ENCODE measurements at regions not wholly inside any gene's neighbourhood (a gene's known extent, or its start where the extent isn't known, plus 50 kb on each side); places are given as distances from the start of the nearest gene placed in this dataset.
A peak's percentile ranks its signal among the peaks of the same experiment; 100 is the strongest.

GRCh38 chr5:101212942-101213514 lies 309.9 kb upstream of the ST8SIA4 start:
- Mint-ChIP-seq H3K27ac (no peak overlapping the region), H3K27me3 (ENCODE audit: low read depth) (no peaks in the 10 kb centered on the region), H3K4me3 (peak overlapping the region in 1 of 2 experiments; percentile 9; a peak in 1 of 5 replicates), H3K4me1 (peaks cover 20 to 23% of the 10 kb centered on the region in 2 experiments), H3K9me3 (peaks cover 5 to 8% of the 10 kb centered on the region in 2 experiments), H3K36me3 (ENCODE audit: insufficient read depth in 1 of 3, low read depth in 3 of 3) (peaks cover 2 to 7% (median 3%) of the 10 kb centered on the region in 3 experiments; a peak in 4 of 7 replicates)
- Histone ChIP-seq H3K79me1 (ENCODE audit: insufficient read depth, low read depth, low read length, poor library complexity, severe bottlenecking) (no peaks in the 10 kb centered on the region), H4K20me1 (ENCODE audit: control insufficient read depth, insufficient read depth, insufficient read length) (no peaks in the 10 kb centered on the region), H2AFZ (ENCODE audit: low read length) (peak overlapping the region; percentile 86), H2AK5ac (ENCODE audit: insufficient read length, low read length) (no peak overlapping the region), H3K79me2 (ENCODE audit: insufficient read depth, low read length) (no peaks in the 10 kb centered on the region), H3K23ac (ENCODE audit: insufficient read length, low read depth, low read length) (no peak overlapping the region), H4K91ac (ENCODE audit: insufficient read length, low read depth, low read length) (no peak overlapping the region), H3K23me2 (ENCODE audit: insufficient read length, low read depth, low read length, poor library complexity, severe bottlenecking) (no peaks in the 10 kb centered on the region), H3K4me1 (ENCODE audit: insufficient read depth, low read length) (0 out of 2 replicates have a peak, but pooled peaks cover 2% of the 10 kb centered on the region), H3K56ac (ENCODE audit: insufficient read length, low read depth, low read length) (no peak overlapping the region), H3K4ac (ENCODE audit: low read depth, low read length) (no peak overlapping the region), H3K14ac (ENCODE audit: insufficient read depth, low read length) (no peak overlapping the region), H2BK5ac (ENCODE audit: insufficient read length, low read length) (no peak overlapping the region), H3K4me2 (ENCODE audit: insufficient read depth, insufficient read length, low read length) (no peak overlapping the region), H2BK15ac (ENCODE audit: low read depth, low read length) (no peak overlapping the region), H3K9ac (ENCODE audit: extremely low read depth, insufficient read length, low read length) (no peak overlapping the region), H3K27ac (ENCODE audit: insufficient read length, low read depth, low read length) (no peak overlapping the region), H4K5ac (ENCODE audit: insufficient read length, low read depth, low read length) (no peak overlapping the region), H3T11ph (ENCODE audit: low read length) (no peak overlapping the region), H4K8ac (replicated peaks; ENCODE audit: insufficient read length, low read depth, low read length) (no peak overlapping the region), H3K18ac (ENCODE audit: insufficient read length, low read depth, low read length) (no peak overlapping the region), H3K27me3 (ENCODE audit: insufficient read depth, low read length) (no peaks in the 10 kb centered on the region), H2BK120ac (ENCODE audit: low read depth, low read length, poor library complexity, severe bottlenecking) (no peak overlapping the region), H3K9me3 (ENCODE audit: control insufficient read depth, low read depth, low read length) (no peaks in the 10 kb centered on the region), H2BK12ac (ENCODE audit: insufficient read length, low read depth, low read length) (no peak overlapping the region), H2BK20ac (ENCODE audit: low read depth, low read length, poor library complexity, severe bottlenecking) (peak overlapping the region; percentile 1)
- no peak for TF ChIP-seq CTCF (conservative IDR thresholded peaks at IDR 0.05)
- no CpG with 5 or more reads among the region's 10 CpGs for WGBS (ENCODE audit: extremely low coverage, insufficient read length, low lambda C conversion rate)
- peak; percentile 41 for DNase-seq

Measured in H9 (cell line).